Thyroid gland (tissue), 4 donors: ENCODE measurements at regions not wholly inside any gene's neighbourhood (a gene's known extent, or its start where the extent isn't known, plus 50 kb on each side); places are given as distances from the start of the nearest gene placed in this dataset.
"Not testable (repeated sequence)": the region's sequence is repeated elsewhere in the genome, so short reads cannot be mapped to it uniquely, and the experiment has no call there.

Experiments used
- DNase-seq, 2 donors: peaks; one replicate each; pipeline ENCODE4 v3.0.0-alpha.2; 2019
- H3K27ac ChIP-seq, 3 donors: fragments of 200-600 bp; sonication (generic); 1 replicate in 2 of 3; 2 replicates in 1 of 3; pipeline ENCODE4 v1.5.1; 2016 to 2019; ENCODE audit warnings: mild to moderate bottlenecking in 1 of 3, moderate library complexity in 1 of 3
- H3K27me3 ChIP-seq: fragments of 200-600 bp; sonication (generic); one replicate; pipeline ENCODE4 v1.5.1; 2019
- H3K36me3 ChIP-seq, 2 donors: fragments of 200-600 bp; sonication (generic); one replicate each; pipeline ENCODE4 v1.5.1; 2016 to 2019
- H3K4me1 ChIP-seq, 2 donors: fragments of 200-600 bp; sonication (generic); one replicate each; pipeline ENCODE4 v1.5.1; 2017 to 2019
- H3K4me3 ChIP-seq, 3 donors: fragments of 200-600 bp; sonication (generic); replicated peaks in 1 of 3; 1 replicate in 2 of 3; 2 replicates in 1 of 3; pipeline ENCODE4 v1.5.1; 2016; ENCODE audit warnings: mild to moderate bottlenecking in 1 of 3
- H3K9me3 ChIP-seq: fragments of 200-600 bp; sonication (generic); one replicate; pipeline ENCODE4 v1.5.1; 2017
- CTCF ChIP-seq, 6 experiments: fragments of 200-600 bp in 3 of 6; fragments of 450-650 bp in 3 of 6; sonication (generic) in 3 of 6; IDR thresholded peaks; one replicate each; pipeline ENCODE4 v1.5.1; 2016 to 2019; ENCODE audit warnings: antibody characterized with exemption in 6 of 6, mild to moderate bottlenecking in 2 of 6, inconsistent platforms in 1 of 6, moderate library complexity in 1 of 6
- POLR2A ChIP-seq, 2 donors: fragments of 450-650 bp; IDR thresholded peaks; one replicate each; pipeline ENCODE4 v1.6.1; 2017; ENCODE audit warnings: antibody characterized with exemption in 2 of 2, mild to moderate bottlenecking in 2 of 2, moderate library complexity in 1 of 2
- WGBS, 2 donors: methylation state at CpG; one replicate each; pipeline ENCODE4 v1.1.5; 2017; 5-methylcytosine and 5-hydroxymethylcytosine counted together
- intact Hi-C: fragments of 100-400 bp; cut with DNase I; formaldehyde crosslinking; loops from one replicate; pipeline ENCODE4 v1.15.1; 2023

- H3K27me3 ChIP-seq = no peaks in the 10 kb centered on the region
- H3K4me1 ChIP-seq = peaks cover under 1 to 3% of the 10 kb centered on the region in 2 donors
- intact Hi-C loops = loop anchor here (10.0 kb wide), 1 partner anchor 86 kb away; the partner anchor contains the start of gene XIST
- no peak for DNase-seq
- no peaks in the 10 kb centered on the region for H3K36me3 ChIP-seq
- no peaks in the 10 kb centered on the region for H3K9me3 ChIP-seq
- TF ChIP-seq POLR2A (IDR thresholded peaks at IDR 0.05) (no peak), CTCF (IDR thresholded peaks at IDR 0.05) (no peak)
- no peak overlapping the region for H3K27ac ChIP-seq
- H3K4me3 ChIP-seq = no peak overlapping the region
- 73 to 95% methylated on average over 2 of the region's 2 CpGs for WGBS, 2 donors
Measured at GRCh38 chrX:73940893-73941470, 88.5 kb upstream of the XIST start.

- H3K27me3 ChIP-seq, H3K9me3 ChIP-seq, DNase-seq, intact Hi-C loops, H3K36me3 ChIP-seq, H3K27ac ChIP-seq, H3K4me3 ChIP-seq, H3K4me1 ChIP-seq: not testable (repeated sequence)
- WGBS, 2 donors = 91 to 94% methylated on average over 15 of the region's 15 CpGs
Measured at GRCh38 chrX:73937843-73938242, 85.3 kb upstream of the XIST start.

- Histone ChIP-seq H3K9me3 (no peaks in the 10 kb centered on the region), H3K27ac (no peak overlapping the region), H3K4me1 (no peaks in the 10 kb centered on the region), H3K4me3 (no peak overlapping the region), H3K27me3 (no peaks in the 10 kb centered on the region), H3K36me3 (no peaks in the 10 kb centered on the region)
- intact Hi-C loops = no loop called here
- WGBS, 2 donors = 94 to 95% methylated on average over 2 of the region's 2 CpGs
- DNase-seq = no peak
- no peak for TF ChIP-seq POLR2A (IDR thresholded peaks at IDR 0.05)
- TF ChIP-seq CTCF (IDR thresholded peaks at IDR 0.05) = no peak
Measured at GRCh38 chrX:73932522-73932921, 80.0 kb upstream of the XIST start.

- Histone ChIP-seq H3K27ac (no peak overlapping the region), H3K4me1 (no peaks in the 10 kb centered on the region), H3K36me3 (no peaks in the 10 kb centered on the region), H3K4me3 (no peak overlapping the region), H3K27me3 (no peaks in the 10 kb centered on the region), H3K9me3 (no peaks in the 10 kb centered on the region)
- 83% methylated on average over 1 of the region's 1 CpG; no CpG with 5 or more reads in 1 of the 2 donors for WGBS, 2 donors
- intact Hi-C loops = no loop called here
- no peak for TF ChIP-seq CTCF (IDR thresholded peaks at IDR 0.05)
- no peak for TF ChIP-seq POLR2A (IDR thresholded peaks at IDR 0.05)
- DNase-seq = no peak
Measured at GRCh38 chrX:73930300-73930699, 77.8 kb upstream of the XIST start.

- Histone ChIP-seq H3K9me3 (no peaks in the 10 kb centered on the region), H3K27me3 (no peaks in the 10 kb centered on the region), H3K4me3 (no peak overlapping the region), H3K27ac (no peak overlapping the region), H3K4me1 (no peaks in the 10 kb centered on the region), H3K36me3 (no peaks in the 10 kb centered on the region)
- intact Hi-C loops = no loop called here
- TF ChIP-seq CTCF (IDR thresholded peaks at IDR 0.05) = no peak
- no peak for TF ChIP-seq POLR2A (IDR thresholded peaks at IDR 0.05)
- 89 to 90% methylated on average over 2 of the region's 2 CpGs for WGBS, 2 donors
- DNase-seq = no peak
Measured at GRCh38 chrX:73922856-73923455, 70.4 kb upstream of the XIST start.
